EH (cell line): ENCODE measurements at regions not wholly inside any gene's neighbourhood (a gene's known extent, or its start where the extent isn't known, plus 50 kb on each side); places are given as distances from the start of the nearest gene placed in this dataset.

Source experiments
- DNase-seq: peaks from one replicate; pipeline ENCODE4 v3.0.0-alpha.2; 2015; ENCODE audit warnings: low read depth

DNA sequence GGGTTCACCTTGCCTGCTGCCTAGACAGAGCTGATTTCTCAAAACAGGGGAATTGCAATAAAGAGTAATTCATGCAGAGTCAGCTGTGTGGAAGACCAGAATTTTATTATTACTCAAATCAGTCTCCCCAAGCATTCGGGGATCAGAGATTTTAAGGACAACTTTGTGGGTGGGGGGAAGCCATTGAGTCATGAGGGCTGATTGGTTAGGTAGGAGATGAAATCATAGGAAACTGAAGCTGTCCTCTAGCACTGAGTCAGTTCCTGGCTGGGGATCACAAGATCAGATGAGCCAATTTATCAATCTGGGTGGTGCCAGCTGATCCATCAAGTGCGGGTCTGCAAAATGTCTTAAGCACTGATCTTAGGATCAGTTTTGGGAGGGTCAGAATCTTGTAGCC lies 159.1 kb upstream of the MAP1B start:
- no peak for DNase-seq

DNA sequence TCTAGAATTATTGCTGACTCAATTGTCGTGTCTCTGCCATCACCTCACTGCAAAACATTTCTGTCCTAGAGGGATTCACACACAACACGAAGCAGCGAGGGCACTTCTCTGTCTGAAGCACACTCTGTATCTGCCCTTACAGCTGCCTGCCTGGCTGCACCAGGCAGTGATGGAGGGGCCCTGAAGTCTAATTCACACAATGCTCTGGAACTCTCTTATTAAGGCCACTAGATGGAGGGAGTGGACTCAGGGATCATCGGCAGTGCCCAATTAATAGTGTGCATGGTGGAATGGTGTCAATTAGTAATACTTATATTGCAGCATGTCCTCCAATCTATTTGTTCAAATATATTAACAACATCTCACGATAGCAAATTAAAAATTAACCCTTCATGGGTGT lies 157.5 kb upstream of the MAP1B start:
- DNase-seq = no peak

DNA sequence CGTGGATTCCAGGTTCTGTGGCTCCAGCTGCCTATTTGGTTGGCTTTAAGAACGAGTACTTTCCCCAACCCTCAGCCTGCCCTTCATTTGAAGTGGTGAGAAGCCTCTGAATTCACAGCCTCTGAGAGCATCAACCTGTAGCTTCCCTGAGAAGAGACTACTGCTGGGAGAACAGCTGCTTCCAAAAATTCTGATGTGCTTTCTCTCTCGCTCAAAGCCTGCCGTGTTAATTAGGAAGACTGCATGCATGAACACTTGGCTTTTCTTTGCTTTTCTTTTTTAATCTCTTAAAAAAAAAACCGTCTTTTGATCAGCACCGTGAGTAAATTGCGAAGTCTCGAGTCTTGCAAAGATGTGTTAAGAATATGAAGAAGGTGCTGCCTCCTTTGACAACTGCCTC lies 153.4 kb upstream of the MAP1B start:
- DNase-seq = no peak

DNA sequence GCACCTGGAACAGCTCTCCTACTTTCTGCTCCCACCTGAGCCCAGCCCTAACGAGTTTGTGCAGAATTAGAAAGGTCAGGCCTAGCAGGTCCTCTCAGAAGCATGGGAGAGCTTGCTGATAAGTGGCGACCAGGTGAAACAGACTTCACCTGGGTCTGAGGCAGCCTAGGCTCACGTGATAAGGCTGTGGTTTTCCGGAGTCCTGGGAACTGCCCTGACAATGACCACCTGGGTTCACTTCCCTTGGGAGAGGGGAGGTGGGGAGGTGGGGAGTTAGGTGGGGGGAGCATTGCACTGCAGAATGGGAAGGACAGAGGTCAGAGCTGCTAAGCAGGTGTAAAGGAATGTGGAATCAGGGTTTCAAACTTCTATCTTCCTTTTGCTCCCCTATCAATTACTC lies 152.9 kb upstream of the MAP1B start:
- no peak for DNase-seq

DNA sequence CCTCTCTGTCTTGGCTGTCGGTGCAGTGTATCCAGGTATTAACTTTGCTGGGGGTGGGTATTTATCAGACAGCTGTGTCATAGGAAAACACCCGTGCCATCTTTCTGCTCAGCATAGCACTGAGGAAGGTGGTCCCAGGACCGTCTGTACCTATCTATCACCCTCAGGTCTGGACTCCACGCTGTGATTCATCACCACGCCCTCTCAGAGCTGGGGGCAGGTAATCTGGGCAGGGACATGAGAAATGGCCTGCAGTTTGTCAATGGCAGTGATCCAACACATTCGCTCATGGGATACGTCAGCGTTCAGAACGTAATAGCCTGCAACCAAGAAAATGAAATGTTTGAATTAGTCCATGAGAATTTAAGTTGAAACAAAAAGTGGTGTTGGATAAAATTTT lies 151.6 kb upstream of the MAP1B start:
- no peak for DNase-seq

DNA sequence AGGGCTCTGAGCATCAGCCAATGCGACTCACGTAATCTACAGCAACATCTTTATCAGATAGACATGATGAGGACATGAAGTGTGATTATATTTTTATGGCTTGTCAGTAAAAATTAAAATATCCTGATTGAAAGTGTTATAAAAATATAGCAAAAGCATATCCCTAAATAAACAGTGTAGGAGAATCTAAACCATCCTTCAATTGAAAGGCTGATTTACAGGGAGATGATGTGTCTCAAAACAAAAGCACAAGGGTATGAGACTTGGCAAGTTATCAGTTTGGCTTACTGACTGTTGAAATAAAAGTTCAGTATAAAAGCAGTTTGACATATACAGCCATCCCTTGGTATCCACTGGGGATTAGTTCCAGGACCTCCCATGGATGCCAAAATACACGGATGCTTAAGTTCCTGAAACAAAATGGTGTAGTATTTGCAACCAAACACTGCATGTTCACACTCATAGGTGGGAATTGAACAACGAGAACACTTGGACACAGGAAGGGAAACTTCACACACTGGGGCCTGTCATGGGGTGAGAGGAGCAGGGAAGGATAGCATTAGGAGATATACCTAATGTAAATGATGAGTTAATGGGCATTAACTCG lies 149.9 kb upstream of the MAP1B start:
- DNase-seq = no peak

DNA sequence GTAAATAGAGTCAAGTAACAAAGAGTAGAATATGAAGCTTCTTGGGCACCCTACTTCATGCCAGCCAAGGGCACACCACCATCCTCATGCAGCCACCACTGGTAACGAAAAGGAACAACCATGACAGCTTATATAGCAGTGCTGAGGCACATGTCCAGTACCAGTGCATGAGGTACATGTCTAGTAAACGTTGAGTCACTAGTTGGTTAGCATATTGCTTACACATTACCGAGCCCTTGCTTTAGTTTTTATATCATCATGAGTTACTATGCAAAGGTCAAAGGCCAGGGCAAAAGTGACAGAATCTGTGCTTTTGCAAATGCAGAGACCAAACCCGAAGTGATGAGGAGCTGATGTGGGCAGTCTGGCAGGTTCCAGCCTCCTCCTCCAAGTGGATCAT lies 147.1 kb upstream of the MAP1B start:
- DNase-seq = no peak

DNA sequence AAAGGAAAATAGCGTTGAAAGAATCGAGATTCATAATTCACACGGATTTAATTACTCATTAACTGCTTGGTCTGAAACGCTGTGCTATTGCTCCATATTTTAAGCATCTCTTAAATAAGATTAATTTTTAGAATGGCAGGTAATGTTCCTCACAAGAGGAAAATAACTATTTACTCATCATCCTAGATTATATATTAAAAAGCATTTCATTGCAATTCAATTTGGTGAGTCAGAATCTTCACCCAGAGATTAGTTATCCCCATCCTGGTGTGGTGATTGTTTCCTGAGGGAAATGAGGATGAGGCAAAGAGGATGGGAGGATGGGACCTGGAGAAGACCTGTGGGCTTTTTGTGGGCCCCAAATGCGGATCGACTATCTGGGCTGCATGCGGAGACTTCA lies 145.5 kb upstream of the MAP1B start:
- DNase-seq = no peak

DNA sequence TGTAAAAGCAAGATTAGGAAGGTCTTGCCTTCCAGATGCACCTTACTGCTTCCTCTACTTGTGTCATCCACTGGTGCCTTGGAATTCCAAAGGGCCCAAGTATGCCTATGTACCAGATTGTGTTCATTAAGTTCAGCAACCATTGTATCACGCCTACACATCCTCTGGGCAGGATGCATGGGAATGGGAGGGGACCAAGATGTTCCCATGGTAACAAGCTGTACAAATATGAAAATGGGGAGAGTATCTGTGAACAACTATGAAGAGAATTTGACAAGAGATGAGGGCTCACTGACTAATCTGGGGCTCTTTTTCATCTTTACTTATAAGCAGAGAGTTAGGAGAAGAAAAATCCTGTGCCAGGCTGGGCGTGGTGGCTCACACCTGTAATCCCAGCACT lies 137.8 kb upstream of the MAP1B start:
- peak; percentile 15 for DNase-seq

DNA sequence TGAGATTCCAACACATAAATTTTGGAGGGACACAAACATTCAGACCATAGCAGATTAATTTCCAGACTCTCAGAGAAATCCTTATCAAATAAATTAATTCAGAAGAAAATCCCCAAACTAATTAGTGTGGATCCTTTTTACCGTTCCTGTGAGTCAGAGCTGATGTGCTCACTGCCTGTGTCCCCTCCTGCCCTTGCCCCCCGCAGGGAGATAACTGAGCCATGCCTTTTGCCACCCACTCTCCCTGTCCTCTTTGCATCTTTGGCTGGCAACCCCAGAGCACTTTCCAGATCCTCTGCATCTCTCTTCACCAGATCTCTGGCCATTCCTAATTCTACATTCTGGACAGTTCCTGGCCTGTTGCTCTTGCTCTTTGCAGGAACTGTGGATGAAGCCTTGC lies 135.4 kb upstream of the MAP1B start:
- DNase-seq = no peak

DNA sequence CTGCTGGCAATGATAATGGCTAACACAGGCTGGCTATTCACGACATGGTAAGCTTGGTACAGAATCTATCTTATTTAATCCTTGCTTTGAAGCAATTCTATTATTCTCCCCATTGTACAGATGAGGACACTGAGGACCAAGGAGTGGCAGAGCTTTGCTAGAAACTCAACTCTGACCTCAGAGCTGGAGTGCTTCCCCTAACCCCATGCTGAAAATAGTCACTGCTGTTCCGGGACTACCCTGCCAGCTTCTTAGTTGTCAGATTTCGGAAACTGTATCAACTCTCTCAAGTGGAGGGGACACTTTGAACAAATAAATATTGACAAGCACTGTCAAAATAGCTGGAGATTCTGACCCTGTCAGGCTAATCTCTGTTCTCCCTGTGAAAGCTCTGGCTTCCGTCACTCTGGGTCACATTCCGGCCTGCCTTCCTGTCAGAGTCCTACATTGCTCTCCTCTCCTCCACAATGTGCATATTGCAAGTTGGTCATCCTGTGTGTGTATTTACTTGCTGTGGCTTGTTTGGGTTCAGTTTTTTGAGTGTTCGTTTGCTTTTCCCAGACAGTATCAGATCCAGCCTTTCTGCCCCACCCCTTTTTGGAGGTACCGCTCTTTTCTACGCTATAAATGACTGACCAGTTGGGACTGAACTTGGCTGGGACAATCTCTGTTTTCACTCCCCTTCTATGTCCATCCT lies 134.3 kb upstream of the MAP1B start:
- no peak for DNase-seq

DNA sequence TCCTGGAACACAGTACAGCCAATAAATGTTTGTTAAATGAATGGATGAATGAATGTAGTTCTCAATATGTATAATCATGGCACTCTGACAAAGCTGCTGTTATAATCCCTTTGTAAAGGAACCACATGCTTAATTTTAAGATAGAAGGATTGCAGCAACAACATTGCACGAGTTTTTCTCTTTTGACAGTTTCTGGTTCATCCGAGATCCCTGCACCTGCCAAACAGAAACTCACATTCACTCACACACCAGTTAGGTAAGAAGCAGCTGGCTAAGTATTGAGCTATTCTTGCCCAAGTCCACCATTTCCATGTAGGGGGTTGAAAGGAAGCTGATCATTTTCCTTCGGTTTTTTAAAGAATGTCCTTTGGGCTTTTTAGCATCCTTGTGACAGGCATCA lies 133.7 kb upstream of the MAP1B start:
- DNase-seq = no peak

DNA sequence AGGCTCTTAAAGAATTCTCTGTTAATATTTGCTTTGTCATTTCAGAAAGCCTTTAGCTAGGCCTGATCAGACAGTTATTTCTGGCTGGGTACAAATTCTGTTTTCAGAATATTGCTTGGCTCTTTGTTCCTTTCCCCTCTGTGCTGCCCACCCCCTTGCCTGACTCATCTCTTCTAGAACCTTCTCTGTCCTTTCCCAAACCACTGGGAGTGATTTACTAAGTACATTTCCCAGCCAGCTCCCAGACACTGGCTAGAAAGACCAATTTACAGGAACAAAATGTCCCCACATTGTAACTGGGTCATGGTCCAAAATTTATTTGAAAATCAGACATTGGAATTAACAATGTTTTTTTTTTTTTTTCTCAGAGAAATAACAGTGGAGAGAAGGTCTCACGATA lies 133.1 kb upstream of the MAP1B start:
- no peak for DNase-seq

DNA sequence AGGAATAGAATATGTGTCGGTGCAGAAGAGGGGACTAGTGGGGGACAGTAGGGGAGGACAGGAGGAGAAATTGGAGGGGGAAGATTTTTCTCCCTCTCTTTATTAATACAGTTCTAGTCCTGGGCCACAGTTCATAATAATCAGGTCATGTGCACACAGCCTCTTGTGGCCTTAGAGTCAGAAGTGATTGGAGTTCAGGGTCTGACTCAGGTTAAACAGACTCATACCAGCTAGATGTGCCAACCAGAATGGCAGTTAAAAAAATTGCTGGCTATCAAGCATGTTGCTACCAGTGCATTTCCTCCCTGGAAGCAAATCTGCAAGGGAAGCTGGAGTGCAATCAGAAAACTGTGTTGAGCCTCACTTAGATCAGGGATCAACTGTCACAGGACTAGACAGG lies 132.7 kb upstream of the MAP1B start:
- no peak for DNase-seq

DNA sequence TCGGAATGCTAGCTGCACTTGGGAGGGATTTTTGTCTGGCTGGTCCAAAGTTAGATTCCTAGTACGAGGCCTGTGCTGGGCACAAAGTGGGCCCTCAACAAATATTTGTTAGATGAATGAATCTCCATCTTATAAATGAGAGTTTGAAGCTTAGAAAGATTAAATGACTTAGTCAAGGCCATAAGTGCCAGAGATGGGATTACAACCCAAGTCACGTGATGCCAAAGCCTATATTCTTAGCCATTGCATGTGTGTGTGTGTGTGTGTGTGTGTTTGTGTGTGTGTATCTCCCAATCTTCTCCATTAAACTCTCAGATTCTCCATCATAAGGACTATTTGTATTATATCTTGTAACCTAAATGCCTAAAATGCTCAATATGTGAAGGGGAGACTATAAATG lies 130.8 kb upstream of the MAP1B start:
- no peak for DNase-seq

DNA sequence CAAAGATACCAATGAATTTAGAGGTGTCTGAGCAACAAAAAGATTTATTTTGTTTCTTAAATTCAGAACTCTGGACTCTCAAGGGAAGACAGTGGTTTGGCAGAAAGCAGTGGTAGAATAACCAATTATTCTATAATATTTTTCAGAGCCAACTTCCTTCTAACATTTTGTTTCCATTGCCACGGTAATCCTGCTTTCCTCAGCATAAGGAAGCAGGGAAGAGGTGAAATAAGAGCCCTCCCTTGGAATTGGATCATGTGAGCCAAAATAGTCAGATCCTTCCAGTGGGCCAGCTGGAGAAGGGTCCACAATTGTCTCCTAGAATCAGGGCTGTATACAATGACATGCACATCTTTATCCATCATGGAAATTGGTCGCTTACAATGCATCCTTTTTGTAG lies 130.0 kb upstream of the MAP1B start:
- DNase-seq = no peak

DNA sequence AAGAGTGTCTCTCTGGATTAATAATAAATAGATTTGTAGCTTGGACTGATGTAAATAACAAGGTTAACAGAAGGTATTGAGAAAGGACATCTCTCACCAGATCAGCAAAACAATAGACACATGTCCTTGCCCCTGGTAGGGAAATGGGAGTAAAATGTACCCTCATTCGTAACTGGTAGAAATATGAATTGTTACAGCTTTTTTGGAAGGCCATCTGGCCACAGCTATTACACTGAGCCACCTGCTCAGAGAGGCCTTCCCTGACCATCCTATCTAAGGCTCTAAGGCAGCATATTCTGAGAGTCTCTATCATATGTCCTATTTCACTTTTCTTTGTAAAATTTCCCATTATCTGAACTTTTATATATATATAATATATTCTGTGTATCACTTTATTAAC lies 129.1 kb upstream of the MAP1B start:
- no peak for DNase-seq

DNA sequence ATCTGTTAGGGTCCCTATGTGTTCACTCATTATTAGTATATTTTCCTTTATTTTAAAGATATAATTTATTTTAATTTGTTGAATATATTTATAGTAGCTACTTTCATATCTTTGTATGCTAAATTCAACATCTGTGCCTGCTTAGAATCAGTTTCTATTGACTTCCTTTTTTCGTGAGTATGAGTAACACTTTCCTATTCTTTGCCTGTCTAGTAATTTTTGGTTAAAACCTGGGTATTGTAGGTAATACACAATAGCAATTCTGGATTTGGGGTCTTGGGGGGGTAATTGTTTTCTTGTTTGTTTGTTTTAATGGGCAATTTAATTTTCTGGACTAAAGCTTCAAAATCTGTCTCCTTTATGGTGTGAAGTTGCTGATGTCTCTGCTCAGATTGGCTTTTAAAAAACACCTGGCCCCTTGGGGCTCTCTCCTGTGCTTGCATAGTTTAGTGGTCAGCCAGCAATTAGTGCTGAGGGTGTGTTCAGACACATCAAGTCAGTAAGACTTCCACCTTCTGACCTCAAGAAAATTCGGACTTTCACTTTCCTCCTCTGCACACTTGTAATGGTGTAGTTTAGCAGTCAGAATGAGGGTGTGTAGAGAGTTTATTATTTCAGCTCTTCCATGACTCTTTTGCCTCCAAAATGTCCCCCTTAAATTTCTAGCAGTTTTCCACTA lies 124.4 kb upstream of the MAP1B start:
- no peak for DNase-seq

DNA sequence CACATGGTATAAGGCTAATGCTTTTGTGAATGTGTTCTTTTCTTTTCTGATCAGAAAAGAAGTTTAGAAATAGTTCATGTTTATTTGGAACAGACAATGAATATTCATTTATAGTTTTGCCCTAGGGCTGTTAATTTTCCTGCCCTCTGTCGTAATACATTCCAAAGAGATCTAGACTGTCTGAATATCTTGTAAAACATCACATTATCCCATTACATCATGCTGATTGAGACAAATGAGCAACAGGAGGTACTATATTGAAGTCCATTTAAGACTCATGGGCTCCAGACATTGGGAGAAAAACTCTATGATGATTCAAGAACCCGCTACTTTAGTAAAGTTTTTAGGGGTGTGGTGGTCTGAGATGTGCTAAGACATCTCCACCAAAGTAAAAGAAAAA lies 121.2 kb upstream of the MAP1B start:
- peak; percentile 34 for DNase-seq

DNA sequence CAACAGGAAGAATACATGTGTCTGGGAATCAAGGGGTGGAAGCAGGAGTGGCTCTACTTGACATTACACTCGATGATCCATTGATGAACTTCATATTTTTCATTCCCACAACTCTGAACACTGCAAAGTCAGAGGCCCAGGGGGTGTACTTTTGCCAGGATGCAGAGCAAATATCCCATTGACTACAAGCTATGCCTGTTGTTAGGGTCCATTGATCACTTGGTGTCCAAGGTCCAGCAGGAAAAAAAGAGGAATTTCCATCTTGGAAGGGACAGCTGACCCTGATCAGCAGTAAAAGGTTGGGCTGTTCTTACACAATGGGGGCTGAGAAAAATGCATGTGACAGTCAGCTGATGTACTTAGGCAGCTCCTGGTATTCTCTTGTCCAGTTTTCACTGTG lies 118.5 kb upstream of the MAP1B start:
- no peak for DNase-seq

DNA sequence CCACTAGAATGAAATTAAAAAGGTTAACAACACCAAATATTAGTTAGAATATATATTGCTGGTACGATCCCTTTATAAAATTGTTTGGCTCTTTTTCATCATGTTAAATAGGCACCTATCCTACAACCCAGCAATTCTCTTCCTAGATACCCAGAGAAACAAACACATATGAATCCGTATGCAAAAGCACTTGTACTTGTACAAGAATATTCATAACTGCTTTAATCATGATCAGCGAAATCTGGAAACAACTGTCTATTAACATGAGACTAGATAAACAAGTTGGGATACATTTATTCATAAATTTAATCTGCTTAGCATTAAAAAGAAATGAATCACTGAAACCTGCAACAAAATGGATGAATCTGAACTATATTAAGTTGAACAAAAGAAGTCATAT lies 113.7 kb upstream of the MAP1B start:
- DNase-seq = no peak

DNA sequence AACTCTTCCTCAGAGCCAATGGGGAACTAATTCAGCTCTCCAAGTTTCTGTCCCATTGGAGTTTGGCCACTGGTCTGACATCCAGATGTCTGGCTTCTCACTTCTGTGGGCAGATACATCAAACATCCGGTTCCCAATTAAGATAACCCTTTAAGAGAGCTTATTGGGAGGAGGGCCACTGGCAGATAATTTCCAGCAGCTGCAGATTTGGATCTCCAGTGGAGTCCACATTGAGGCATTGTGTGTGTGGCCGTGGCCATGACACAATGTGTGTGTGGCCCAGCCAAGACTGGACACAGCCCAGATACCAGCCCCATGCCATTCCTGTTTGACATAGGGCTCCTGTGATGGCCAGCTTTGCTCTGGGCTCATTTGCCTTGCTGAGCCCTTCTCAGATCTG lies 110.5 kb upstream of the MAP1B start:
- DNase-seq = no peak

DNA sequence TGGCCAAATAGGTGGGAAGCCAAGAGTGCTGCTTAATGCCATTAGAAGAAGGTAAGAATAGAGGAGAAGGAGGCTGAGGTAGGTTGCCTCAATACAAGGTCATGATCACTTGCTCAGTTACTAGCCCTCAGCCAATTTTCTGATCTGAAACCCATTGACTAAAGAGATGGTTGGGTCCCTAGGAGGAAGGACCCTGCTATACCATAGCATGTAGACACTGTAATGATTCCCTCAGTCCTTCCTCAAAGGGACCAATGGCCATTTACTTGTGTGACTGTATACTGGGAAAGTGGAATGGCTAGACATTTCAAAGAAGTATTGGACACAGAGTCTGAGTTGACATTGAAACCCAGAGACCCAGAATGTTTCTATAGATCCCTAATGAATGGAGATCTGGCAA lies 108.5 kb upstream of the MAP1B start:
- no peak for DNase-seq

DNA sequence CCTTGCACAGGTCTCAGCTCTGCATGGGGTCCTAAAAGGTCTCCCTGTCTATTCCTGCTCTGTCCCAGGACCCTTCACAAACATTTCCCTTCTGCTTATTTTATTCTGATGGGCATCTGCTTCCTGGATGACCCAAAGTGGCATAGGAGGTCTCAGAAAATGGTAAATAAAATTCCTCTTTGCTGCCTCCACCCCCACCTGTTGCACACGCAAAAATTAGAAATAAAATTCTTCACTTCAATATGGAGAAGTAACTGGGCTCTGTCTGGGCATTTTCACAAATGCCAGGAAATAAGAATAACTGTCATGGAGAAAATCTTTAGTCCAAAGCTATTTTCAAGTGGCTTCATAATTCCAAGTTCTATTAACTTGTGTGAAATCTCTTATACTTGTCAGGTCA lies 106.6 kb upstream of the MAP1B start:
- no peak for DNase-seq
